GM18868 (cell line): ENCODE measurements at regions not wholly inside any gene's neighbourhood (a gene's known extent, or its start where the extent isn't known, plus 50 kb on each side); places are given as distances from the start of the nearest gene placed in this dataset.
"Not testable (repeated sequence)": the region's sequence is repeated elsewhere in the genome, so short reads cannot be mapped to it uniquely, and the experiment has no call there.

Experiments
- ATAC-seq: cut with Tn5 transposase; IDR thresholded peaks from one replicate; pipeline ENCODE4 v1.9.1; 2021; ENCODE audit warnings: mild to moderate bottlenecking, moderate library complexity; ENCODE audit not compliant: unreplicated experiment

- ATAC-seq: no peak
Measured at GRCh38 chrX:99445336-99445735, 964.7 kb downstream of the PCDH19 start.

GRCh38 chrX:99421796-99422195 is 988.3 kb downstream of the PCDH19 start:
- no peak for ATAC-seq

GRCh38 chrX:99415470-99415869 is 994.6 kb downstream of the PCDH19 start:
- ATAC-seq: no peak

- ATAC-seq: no peak
Measured at GRCh38 chrX:99413317-99413716, 996.8 kb downstream of the PCDH19 start.

GRCh38 chrX:99398545-99398944 is 1011.5 kb downstream of the PCDH19 start:
- no peak for ATAC-seq

GRCh38 chrX:99397879-99398278 is 1012.2 kb downstream of the PCDH19 start:
- ATAC-seq: no peak

GRCh38 chrX:99394456-99394855 is 1015.6 kb downstream of the PCDH19 start:
- no peak for ATAC-seq

GRCh38 chrX:99384594-99385374 is 1025.3 kb downstream of the PCDH19 start:
- ATAC-seq: no peak

GRCh38 chrX:99383786-99384185 is 1026.3 kb downstream of the PCDH19 start:
- ATAC-seq: no peak

GRCh38 chrX:99371976-99372595 is 1038.0 kb downstream of the PCDH19 start:
- no peak for ATAC-seq

GRCh38 chrX:99353412-99353811 is 1056.7 kb downstream of the PCDH19 start:
- ATAC-seq: no peak

GRCh38 chrX:99348256-99348655 is 1061.8 kb downstream of the PCDH19 start:
- ATAC-seq: no peak

GRCh38 chrX:99308302-99308701 is 1101.8 kb downstream of the PCDH19 start:
- no peak for ATAC-seq

- no peak for ATAC-seq
Measured at GRCh38 chrX:99305573-99305972, 1104.5 kb downstream of the PCDH19 start.

GRCh38 chrX:99301990-99302389 is 1108.1 kb downstream of the PCDH19 start:
- ATAC-seq: no peak

- no peak for ATAC-seq
Measured at GRCh38 chrX:99271641-99272040, 1138.4 kb downstream of the PCDH19 start.

GRCh38 chrX:99266255-99266654 is 1143.8 kb downstream of the PCDH19 start:
- ATAC-seq: no peak

- ATAC-seq: no peak
Measured at GRCh38 chrX:99248180-99248579, 1161.9 kb downstream of the PCDH19 start.

- ATAC-seq: no peak
Measured at GRCh38 chrX:99242001-99242400, 1168.1 kb downstream of the PCDH19 start.

GRCh38 chrX:99234384-99234783 is 1175.7 kb downstream of the PCDH19 start:
- not testable (repeated sequence) for ATAC-seq

GRCh38 chrX:99192421-99192820 is 1217.7 kb downstream of the PCDH19 start:
- ATAC-seq: no peak

GRCh38 chrX:99184153-99184552 is 1225.9 kb downstream of the PCDH19 start:
- ATAC-seq: no peak

GRCh38 chrX:99172958-99173357 is 1237.1 kb downstream of the PCDH19 start:
- ATAC-seq: no peak
